Vagina (tissue), 2 donors: ENCODE measurements at regions not wholly inside any gene's neighbourhood (a gene's known extent, or its start where the extent isn't known, plus 50 kb on each side); places are given as distances from the start of the nearest gene placed in this dataset.

Source experiments
- CTCF ChIP-seq, 3 experiments: fragments of 450-650 bp in 2 of 3; fragments of 200-600 bp in 1 of 3; sonication (generic) in 1 of 3; IDR thresholded peaks; one replicate each; pipeline ENCODE4 v1.5.1; 2017 to 2019; ENCODE audit warnings: antibody characterized with exemption in 3 of 3, mild to moderate bottlenecking in 2 of 3, moderate library complexity in 2 of 3
- POLR2A ChIP-seq, 2 donors: fragments of 450-650 bp; IDR thresholded peaks; one replicate each; pipeline ENCODE4 v1.6.1; 2017; ENCODE audit warnings: antibody characterized with exemption in 2 of 2, mild to moderate bottlenecking in 2 of 2, moderate library complexity in 2 of 2
- POLR2AphosphoS5 ChIP-seq, 2 donors: sonication (generic); formaldehyde crosslinking; IDR thresholded peaks; one replicate each; pipeline ENCODE4 v1.9.0; 2017; ENCODE audit warnings: antibody characterized with exemption in 2 of 2, mild to moderate bottlenecking in 2 of 2, low read depth in 1 of 2; ENCODE audit not compliant: insufficient read depth in 1 of 2

- TF ChIP-seq CTCF (IDR thresholded peaks at IDR 0.05), result no peak
- no peak for TF ChIP-seq POLR2A (IDR thresholded peaks at IDR 0.05)
- no peak for TF ChIP-seq POLR2AphosphoS5 (IDR thresholded peaks at IDR 0.05; ENCODE audit: insufficient read depth in 1 of 2, low read depth in 1 of 2)
Observed at GRCh38 chr2:128380061-128380889, 61.6 kb upstream of the HS6ST1 start.
